HG03469 (cell line): ENCODE measurements at regions not wholly inside any gene's neighbourhood (a gene's known extent, or its start where the extent isn't known, plus 50 kb on each side); places are given as distances from the start of the nearest gene placed in this dataset.
"Not testable (repeated sequence)": the region's sequence is repeated elsewhere in the genome, so short reads cannot be mapped to it uniquely, and the experiment has no call there.

Experiments used
- ATAC-seq: cut with Tn5 transposase; IDR thresholded peaks from one replicate; pipeline ENCODE4 v1.9.1; 2021; ENCODE audit warnings: mild to moderate bottlenecking, moderate library complexity, moderate number of reproducible peaks; ENCODE audit not compliant: unreplicated experiment

DNA sequence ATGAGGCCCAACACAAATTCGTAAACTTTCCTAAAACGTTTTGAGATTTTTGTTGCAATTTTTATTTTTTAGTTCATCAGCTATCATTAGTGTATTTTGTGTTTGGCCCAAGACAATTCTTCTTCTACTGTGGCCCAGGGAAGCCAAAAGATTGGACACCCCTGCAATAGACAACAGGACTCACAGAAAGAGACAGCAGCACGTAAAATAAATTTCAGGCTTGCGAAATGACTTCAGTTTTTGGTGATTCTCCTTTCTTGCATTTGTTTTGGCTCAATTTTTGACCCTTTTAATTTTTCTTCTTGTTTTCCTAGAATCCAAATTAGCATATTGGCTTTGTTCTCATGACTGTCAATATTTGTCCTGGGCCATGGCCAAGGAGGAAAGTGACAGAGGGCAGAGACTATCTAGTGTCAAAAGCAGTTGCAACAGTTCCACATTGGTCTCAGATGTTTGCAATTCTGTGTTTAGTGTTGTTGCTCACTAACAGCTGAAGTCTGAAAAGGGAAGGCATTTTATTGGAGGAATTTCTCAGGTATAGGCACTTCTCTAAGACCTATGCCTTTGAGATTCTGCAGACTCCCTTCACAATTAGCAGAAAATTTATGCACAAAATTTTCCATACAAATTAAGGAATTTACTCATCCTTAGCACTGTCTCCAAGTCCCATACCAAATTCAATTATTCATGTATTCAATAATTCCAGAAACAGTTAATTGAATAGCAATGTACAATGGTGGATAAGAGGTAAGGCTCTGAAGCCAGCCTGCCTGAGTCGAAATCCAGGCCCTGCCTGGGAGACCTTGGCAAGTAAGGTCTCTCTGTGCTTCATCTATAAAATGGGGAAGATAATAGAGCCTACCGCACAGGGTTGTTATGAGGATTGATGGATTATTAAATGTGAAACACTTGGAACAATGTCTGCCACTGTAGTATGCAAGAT lies 160.9 kb upstream of the IVNS1ABP start:
- ATAC-seq = no peak

DNA sequence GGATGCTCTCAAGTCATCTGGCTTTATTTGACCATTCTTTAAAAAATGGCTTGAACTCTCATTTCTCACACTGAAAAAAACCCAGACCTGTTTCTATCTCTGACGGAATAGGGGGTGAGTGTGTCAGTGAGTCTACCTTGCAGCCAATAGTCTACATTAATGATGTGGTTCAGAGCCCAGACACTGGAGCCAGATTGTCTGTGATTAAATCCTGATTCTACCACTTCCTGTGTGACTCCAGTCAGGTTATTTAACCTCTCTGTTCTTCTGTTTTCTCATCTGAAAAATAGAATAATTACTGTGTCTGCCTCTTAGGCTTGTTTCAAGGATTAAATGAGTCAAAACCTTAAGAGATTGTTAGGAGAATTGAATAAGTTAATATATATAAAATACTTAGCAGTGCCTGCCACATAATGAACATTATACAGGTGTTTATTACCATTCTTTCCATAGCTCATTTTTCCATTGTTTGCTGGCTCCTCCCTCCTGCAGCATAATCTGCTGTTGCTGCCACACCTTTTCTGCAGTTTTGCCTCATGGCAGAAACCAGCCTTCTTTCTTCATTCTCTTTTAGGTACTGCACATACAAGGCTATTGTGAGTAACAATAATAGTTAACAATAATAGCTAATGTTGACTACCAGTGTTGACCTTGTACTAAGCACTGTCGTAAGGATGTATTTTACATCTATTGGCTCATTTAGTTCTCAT lies 157.6 kb upstream of the IVNS1ABP start:
- no peak for ATAC-seq

DNA sequence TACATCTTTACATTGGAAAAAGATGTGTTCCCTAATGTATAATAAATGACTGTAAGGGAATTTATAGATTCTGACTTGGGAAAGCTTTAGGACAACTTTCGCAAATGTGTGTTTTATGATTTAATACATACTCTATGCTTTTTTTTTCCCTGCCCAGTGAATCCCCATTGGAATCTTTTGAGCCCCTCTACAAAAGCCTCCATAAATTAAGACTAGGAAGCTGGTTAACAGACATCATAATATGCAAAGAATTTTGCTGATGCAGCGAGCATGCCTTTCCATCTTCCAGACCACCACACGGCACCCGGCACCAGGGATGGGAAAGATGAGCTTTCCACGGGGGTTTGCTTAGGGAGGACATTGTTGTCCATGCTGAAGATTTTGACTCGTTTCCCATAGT lies 156.1 kb upstream of the IVNS1ABP start:
- no peak for ATAC-seq

DNA sequence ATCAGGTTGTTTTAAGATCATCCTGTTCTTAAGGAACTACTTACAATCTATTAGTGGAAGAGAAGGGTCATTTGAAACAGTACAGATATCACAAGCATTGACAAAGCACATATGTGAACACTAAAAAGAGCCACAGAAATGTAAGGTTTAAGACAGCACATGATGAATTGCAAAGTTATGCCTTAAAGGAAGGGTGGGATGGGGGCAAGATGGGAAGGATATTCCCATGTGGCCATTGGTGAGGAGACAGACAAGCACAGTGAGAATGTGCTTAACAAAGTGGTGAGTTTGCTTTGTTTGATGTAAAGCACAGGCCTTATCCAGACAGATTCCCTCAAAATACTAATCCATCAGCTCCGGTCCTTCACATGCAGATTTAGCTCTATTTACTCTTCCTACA lies 151.6 kb upstream of the IVNS1ABP start:
- ATAC-seq = no peak

DNA sequence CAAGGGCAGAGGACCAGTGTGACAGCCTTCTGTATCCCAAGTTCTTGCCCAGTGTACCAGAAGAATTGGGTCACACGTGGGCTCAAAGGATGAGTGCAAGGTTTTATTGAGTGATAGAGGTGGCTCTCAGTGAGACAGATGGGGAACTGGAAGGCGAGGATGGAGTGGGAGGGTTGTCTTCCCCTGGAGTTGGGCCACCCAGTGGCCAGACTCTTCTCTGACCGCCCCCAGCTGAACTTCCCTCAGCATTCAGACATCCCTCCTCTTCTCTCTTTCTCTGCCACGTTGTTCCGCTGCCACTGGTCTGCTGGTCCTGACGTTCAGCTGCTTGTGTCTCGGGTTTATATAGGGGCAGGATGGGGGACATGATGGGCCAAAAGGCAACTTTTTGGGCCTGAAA lies 150.1 kb upstream of the IVNS1ABP start:
- ATAC-seq = no peak

DNA sequence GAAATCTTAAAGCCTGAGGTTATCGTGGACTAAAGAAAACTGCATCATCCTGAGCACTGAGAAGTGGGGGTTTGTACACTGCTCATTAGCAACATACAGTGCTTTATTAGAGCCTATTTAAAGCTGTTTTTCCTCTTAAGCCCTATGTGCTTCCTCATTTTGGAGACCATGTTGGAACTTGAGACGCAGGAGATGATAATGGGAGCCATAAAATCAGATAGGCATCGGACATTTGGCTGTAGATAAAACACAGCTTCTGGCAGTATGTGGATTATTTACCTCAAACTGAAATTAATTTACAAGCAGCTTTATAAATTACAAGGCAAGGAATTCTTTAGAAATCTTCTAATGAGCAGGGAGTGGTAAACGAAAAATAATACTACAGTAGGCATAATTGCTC lies 147.7 kb upstream of the IVNS1ABP start:
- no peak for ATAC-seq

DNA sequence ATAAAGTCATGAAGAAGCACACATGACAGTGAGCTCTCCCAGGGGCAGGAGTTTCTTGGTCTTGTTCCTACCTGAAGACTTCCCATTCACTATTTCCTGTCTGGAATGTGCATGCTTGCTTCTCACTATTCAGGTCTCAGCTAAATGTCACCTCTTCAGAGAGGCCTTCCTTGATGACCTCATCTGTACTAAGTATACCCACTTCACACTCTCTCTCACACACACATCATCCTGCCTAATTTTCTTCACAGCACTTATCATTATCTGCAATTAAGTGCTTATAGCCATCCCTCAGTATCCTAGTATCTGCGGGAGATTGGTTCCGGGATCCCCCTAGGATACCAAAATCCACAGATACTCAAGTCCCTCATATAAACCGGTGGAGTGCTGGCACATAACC lies 146.4 kb upstream of the IVNS1ABP start:
- ATAC-seq = no peak

DNA sequence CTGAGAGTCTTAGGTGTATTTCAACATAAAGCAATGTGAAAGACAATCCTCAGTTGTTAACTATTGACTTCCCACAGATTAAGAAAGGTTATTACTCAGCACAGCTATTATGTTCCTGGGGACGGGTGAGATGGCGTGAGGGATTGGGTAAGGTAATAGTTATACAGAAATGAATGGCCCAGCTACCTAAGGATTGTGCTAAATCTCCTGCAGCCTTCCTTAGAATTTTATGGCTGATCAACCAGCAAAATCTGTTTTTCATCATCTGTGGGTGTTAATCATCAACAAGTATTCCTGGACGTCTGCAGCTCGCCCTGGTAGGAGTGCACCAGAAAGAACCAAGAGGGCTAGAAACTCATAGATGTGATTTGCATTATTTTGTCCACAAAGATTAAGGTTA lies 146.0 kb upstream of the IVNS1ABP start:
- no peak for ATAC-seq

DNA sequence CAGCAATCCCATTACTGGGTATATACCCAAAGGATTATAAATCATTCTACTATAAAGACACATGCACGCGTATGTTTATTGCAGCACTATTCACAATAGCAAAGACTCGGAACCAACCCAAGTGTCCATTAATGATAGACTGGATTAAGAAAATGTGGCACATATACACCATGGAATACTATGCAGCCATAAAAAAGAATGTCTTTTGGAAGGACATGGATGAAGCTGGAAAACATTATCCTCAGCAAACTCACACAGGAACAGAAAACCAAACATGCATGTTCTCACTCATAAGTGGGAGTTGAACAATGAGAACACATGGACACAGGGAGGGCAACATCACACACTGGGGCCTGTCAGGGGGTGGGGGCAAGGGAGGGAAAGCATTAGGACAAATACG lies 143.7 kb upstream of the IVNS1ABP start:
- not testable (repeated sequence) for ATAC-seq

DNA sequence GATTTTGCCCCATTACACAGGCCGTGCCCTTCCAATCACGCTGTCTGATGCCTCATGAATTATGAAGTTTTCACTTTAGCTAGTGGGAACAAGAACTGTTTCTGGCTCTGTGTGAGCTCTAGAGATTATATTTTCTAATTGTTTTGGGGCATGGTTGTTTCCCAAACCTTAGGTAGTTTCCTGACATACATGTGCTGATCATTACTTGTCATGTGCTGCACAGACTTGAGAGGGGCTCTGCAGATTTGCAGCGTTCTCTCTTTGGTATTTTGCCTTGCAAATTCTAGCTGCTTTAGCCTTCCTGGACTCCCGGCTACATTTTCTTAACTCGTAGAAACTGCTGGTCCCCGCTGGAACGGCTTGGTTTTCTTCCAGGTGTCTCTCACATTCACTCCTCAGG lies 142.1 kb upstream of the IVNS1ABP start:
- no peak for ATAC-seq

DNA sequence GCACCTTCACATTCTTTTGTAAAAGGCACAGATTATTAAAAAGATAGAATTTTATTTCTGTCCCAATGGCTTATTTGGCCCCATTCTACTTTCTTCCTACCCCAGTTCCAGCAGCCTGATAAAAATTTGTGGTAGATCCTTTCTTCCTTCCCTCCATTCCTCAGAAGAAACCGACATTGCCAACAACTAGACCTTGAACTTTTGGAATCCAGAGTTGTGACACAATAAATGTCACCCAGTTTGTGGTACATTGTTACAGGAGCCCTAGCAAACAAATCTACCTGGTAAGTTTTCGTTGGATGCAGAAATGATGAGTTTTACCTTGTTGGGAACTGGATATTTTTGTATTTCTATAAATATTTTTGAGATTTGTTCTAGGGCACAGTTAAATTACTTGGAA lies 141.6 kb upstream of the IVNS1ABP start:
- no peak for ATAC-seq

DNA sequence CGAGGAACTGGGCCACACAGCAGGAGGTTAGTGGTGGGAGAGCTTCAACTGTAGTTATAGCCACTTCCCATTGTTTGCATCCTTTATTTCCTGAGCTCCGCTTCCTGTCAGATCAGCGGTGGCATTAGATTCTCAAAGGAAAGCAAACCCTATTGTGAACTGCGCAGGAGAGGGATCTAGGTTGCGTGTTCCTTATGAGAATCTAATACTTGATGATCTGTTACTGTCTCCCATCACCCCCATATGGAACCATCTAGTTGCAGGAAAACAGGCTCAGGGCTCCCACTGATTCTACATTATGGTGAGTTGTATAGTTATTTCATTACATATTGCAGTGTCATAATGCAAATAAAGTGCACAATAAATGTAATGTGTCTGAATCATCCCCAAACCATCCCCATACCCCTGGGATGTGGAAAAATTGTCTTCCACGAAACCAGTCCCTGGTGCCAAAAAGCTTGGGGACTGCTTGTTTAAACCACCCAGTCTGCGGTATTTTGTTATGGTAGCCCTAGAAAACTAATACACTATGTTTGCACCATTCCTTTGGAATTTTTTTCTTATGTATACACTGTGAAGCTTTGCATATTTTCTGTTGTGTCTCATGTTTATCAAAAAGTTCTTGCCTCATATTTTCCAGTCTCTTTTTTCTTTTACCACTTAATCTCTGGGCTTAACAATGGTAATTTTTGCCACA lies 136.6 kb upstream of the IVNS1ABP start:
- no peak for ATAC-seq

DNA sequence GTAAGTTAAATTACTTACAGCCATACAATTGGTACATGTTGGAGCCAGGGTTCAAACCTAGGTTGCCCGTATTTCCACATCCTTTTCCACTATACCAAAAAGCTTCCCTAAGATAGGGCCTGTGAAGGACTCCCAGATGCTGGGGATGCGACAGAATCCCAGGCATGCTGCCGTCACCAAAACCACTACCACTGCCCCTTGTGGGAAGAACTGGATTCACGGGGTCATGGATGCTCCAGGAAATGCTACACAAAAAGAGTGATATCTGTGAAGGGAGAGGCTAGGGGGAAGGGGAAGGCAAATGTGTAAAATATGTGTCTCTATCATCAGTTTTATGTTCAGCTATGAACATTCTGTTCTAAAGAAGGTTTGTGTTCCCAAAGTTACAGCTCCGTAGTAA lies 133.9 kb upstream of the IVNS1ABP start:
- no peak for ATAC-seq

DNA sequence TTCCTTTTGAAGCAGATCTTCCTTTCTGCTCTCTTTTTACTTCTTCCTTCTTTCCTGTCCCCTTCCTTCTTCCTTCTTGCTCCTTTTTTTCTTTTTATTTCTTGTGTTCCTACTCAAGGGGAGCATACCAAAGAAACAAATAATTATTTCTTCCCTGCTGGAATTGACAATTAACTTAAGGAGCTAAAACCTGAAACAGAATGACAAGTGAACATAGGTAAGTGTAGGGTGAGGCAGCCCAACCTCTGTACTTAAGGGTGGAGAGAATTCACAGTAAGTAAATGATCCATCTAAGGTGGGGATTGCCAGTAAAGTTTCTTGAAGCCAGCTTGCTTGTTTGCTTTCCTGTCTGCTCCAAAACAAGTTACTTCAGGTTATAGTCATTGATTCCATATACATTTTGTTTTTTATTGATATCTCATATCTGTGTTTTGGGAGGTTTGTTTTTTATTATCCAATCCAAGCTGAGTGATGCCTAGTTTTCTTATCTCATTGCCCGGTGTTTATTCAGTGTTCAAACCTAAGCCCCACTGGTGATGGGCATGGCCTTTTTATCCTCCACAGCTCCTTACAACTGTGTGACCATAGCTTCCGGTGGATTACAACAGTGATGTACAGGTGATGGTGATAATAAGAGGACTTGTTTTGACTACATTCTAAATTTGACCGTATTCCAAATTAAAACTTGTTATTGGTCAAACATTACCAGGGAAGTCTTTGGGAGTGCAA lies 133.2 kb upstream of the IVNS1ABP start:
- ATAC-seq = no peak

DNA sequence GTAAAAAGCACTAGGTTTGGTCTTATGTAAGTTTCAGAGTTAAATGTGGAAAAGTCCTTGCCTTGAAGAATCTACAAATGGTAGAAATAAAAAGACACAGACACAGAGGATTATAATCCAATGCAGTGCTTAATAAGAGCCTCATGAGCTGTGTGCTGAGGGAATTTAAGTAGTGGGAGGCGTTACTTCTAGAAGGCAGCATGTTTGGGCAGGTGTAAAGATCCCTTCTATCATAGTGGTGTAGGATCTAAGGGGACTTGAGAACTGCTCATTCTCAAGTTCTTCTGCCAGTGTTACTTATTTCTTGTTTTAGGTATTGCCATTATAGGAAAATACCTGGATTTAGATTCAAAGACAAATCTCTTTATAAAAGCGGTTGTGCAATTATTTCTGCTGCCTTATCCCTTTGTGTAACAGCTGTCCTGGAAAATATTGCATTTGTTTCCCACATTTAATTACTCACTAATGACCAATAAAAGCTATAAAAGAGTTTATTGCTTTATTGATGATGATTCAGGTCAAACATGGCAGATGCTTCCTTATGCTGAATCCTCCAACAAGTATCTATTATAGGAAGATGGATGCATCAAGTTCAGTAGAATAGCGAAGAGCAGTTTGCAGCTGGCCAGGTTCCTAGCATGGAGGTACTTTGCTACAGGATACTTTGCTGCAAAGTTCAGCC lies 132.5 kb upstream of the IVNS1ABP start:
- ATAC-seq = no peak

DNA sequence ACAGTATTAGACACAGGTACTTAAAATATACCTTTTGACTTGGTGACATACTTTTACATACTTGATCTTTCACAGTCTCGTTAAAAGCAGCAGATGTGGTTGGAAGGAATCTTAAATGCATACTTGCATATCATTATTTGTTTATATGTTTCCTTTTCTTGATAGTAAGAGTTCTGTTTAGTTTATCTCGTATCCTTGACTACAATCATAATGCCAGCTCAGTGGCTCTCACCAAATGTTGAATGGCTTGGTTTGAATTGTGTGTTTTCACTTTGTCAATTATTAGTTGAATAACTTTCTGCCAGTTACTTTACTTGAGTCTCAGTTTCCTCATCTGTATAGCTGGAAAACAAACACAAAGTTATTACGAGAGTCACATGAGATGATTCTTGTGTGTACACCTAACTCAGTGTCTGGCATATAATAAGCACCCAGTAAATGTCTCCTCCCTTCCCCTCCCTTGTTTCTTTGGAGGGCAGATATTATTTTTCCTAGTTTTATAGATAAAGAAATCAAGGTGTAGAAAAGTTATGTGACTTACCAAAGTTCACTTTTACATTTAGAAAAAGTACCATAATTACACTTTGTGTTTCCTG lies 131.6 kb upstream of the IVNS1ABP start:
- no peak for ATAC-seq

DNA sequence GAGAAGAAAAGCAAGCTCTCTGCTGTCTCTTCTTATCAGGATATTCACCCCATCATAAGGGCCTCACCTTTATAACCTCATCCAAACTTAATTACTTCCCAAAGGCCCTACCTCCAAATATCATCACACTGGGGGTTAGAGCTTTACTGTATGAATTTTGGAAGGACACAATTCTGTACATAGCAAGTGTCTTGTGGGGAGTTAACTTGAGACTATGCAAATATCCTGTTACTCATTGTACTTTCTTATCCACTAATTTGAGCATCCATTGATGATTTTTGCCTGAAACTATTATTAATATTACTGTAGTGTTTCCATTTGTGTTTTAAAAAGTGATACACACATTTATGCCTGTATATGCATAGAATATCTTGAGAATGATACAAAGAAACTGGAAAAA lies 129.1 kb upstream of the IVNS1ABP start:
- no peak for ATAC-seq

DNA sequence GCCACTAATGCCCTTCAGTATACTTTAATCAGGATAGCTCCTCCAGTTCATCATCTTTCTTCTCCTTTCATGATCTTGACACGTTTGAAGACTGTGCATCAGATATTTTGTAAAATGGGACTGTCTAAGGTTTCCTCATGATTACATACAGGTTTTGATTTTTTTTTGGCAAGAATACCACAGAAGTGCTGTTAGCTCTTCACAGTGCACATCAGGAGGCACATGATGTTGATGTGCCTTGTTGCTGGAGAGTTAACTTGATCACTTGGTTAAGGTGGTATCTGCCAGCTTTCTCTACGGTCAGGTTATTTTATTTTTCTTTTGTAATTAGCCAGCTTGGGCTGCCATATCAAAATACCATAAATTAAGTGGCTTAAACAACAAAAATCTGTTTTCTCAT lies 128.6 kb upstream of the IVNS1ABP start:
- no peak for ATAC-seq

DNA sequence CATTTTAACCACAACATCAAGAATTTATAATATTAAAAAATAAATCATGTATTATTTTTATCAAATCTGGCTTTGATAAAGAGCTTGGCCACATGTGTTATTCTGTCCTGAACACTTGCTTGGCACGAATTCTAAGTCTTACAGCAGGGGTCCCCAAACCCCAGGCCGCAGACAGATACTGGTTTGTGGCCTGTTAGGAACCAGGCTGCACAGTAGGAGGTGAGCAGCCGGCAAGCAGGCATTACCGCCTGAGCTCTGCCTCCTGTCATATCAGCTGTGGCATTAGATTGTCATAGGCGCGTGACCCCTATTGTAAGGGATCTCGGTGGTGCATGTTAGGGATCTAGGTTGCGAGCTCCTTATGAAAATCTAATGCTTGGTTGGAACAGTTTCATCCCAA lies 127.6 kb upstream of the IVNS1ABP start:
- ATAC-seq = no peak

DNA sequence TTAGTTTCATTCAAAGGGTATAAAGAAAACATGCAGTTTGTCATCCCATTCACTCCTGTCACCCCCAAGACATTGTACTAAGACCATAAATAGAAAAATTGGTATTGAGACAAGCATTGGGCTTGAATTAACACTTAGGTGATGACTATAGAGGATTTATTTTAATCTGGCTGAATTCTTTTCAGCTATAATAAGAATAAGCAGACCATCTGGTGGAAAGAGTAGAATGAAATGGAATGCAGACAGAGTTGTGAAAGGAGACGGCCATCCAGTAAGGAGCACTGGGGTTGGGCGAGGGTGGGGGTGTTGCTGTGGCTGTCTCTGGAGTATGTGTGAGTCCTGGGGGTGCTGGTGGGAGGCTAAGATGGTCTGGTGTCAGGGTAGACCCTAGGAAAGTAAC lies 125.0 kb upstream of the IVNS1ABP start:
- ATAC-seq = no peak
